Left ventricle myocardium inferior (tissue), 1 donor: ENCODE measurements at regions not wholly inside any gene's neighbourhood (a gene's known extent, or its start where the extent isn't known, plus 50 kb on each side); places are given as distances from the start of the nearest gene placed in this dataset.

ENCODE experiments used
- DNase-seq: peaks from one replicate; pipeline ENCODE4 v3.0.0-alpha.2; 2020
- H3K27ac ChIP-seq: fragments of 200-600 bp; replicated peaks from 2 replicates; pipeline ENCODE4 v1.8.0; 2021
- H3K27me3 ChIP-seq: fragments of 200-600 bp; 2 replicates; pipeline ENCODE4 v1.8.0; 2021; ENCODE audit warnings: low read depth
- H3K36me3 ChIP-seq: fragments of 200-600 bp; 2 replicates; pipeline ENCODE4 v1.8.0; 2021
- H3K4me1 ChIP-seq: fragments of 200-600 bp; 2 replicates; pipeline ENCODE4 v1.8.0; 2021
- H3K4me3 ChIP-seq: fragments of 200-600 bp; 2 replicates; pipeline ENCODE4 v1.8.0; 2021; ENCODE audit warnings: mild to moderate bottlenecking, moderate library complexity
- H3K9me3 ChIP-seq: fragments of 200-600 bp; replicated peaks from 2 replicates; pipeline ENCODE4 v1.8.0; 2021
- intact Hi-C: fragments of 100-400 bp; cut with micrococcal nuclease; formaldehyde crosslinking; loops from one replicate; pipeline ENCODE4 v1.11.0; 2022
- TF ChIP-seq, protein P1 (sequence below): fragments of 200-600 bp; IDR thresholded peaks from 2 replicates; pipeline ENCODE4 v1.8.0; 2021; ENCODE audit warnings: antibody characterized with exemption, mild to moderate bottlenecking, borderline replicate concordance
- donor health status: DM: no; HTN: yes; CAD: no; lungs with severe emphysema.

DNA sequence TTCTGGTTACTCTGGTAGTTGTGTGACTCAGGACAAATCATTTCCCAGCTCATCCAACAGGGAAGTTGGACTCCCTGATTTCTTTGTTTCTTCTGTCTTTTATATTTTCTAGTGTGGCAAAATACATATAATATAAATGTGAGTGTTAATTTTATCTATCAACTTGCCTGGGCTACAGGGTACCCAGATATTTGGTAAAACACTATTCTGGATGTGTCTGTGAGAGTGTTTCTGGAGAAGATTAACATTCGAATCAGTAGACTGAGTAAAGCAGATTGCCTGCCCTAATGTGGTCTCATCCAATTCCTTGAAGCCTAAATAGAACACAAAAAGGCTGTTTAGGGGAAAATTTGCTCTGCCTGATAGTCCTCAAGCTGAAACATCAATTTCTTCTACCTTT, 91.1 kb upstream of the EPCAM start:
- TF ChIP-seq, protein P1, sequence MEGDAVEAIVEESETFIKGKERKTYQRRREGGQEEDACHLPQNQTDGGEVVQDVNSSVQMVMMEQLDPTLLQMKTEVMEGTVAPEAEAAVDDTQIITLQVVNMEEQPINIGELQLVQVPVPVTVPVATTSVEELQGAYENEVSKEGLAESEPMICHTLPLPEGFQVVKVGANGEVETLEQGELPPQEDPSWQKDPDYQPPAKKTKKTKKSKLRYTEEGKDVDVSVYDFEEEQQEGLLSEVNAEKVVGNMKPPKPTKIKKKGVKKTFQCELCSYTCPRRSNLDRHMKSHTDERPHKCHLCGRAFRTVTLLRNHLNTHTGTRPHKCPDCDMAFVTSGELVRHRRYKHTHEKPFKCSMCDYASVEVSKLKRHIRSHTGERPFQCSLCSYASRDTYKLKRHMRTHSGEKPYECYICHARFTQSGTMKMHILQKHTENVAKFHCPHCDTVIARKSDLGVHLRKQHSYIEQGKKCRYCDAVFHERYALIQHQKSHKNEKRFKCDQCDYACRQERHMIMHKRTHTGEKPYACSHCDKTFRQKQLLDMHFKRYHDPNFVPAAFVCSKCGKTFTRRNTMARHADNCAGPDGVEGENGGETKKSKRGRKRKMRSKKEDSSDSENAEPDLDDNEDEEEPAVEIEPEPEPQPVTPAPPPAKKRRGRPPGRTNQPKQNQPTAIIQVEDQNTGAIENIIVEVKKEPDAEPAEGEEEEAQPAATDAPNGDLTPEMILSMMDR: no peak
- peaks cover 26% of the 10 kb centered on the region for H3K4me1 ChIP-seq
- DNase-seq: no peak
- no peaks in the 10 kb centered on the region for H3K36me3 ChIP-seq
- intact Hi-C loops: no loop called here
- no peak overlapping the region for H3K27ac ChIP-seq
- no peaks in the 10 kb centered on the region for H3K27me3 ChIP-seq
- H3K9me3 ChIP-seq: no peaks in the 10 kb centered on the region
- H3K4me3 ChIP-seq: no peak overlapping the region

GRCh38 chr2:47277187-47277586, 91.9 kb upstream of the EPCAM start:
- intact Hi-C loops: no loop called here
- no peaks in the 10 kb centered on the region for H3K9me3 ChIP-seq

DNA sequence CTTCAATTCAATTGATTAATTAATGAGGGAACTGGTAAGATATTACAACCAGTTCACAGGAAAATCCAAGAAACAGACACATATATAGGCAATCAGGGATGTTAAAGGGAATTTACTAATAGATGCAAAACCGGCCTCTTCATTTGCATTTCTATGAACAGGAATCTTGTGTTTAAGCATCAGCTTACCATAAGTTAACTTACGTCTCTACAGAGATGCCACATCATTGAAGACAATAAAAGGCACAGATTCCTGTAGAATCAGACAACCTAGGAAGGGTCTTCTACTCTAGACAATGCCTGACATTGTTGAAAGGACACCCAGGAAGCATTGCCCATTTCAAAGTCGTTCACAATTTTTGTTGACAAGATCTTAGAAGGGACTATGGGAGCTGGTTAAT, 93.0 kb upstream of the EPCAM start:
- H3K36me3 ChIP-seq: no peaks in the 10 kb centered on the region
- no peaks in the 10 kb centered on the region for H3K27me3 ChIP-seq
- TF ChIP-seq, protein P1: no peak
- intact Hi-C loops: no loop called here
- H3K4me1 ChIP-seq: peaks cover 43% of the 10 kb centered on the region
- H3K9me3 ChIP-seq: no peaks in the 10 kb centered on the region
- no peak overlapping the region for H3K27ac ChIP-seq
- no peak overlapping the region for H3K4me3 ChIP-seq
- no peak for DNase-seq

More at GRCh38 chr2:47277187-47277586, 91.9 kb upstream of the EPCAM start:
- H3K36me3 ChIP-seq: no peaks in the 10 kb centered on the region
- H3K4me1 ChIP-seq: peaks cover 34% of the 10 kb centered on the region
- TF ChIP-seq, protein P1: no peak
- no peak overlapping the region for H3K27ac ChIP-seq
- no peak overlapping the region for H3K4me3 ChIP-seq
- DNase-seq: no peak
- H3K27me3 ChIP-seq: no peaks in the 10 kb centered on the region

GRCh38 chr2:47274054-47274782, 94.9 kb upstream of the EPCAM start:
- Histone ChIP-seq H3K27ac (peak overlapping the region; percentile 81), H3K9me3 (no peaks in the 10 kb centered on the region), H3K27me3 (no peaks in the 10 kb centered on the region), H3K4me3 (no peak overlapping the region), H3K4me1 (peaks cover 61% of the 10 kb centered on the region), H3K36me3 (no peaks in the 10 kb centered on the region)
- TF ChIP-seq, protein P1: no peak
- intact Hi-C loops: no loop called here
- DNase-seq: no peak

- H3K4me1 ChIP-seq: peaks cover 63% of the 10 kb centered on the region
Measured at GRCh38 chr2:47272905-47273758, 96.0 kb upstream of the EPCAM start.

More at GRCh38 chr2:47272905-47273758, 96.0 kb upstream of the EPCAM start:
- Histone ChIP-seq H3K36me3 (no peaks in the 10 kb centered on the region), H3K9me3 (no peaks in the 10 kb centered on the region), H3K27me3 (no peaks in the 10 kb centered on the region), H3K27ac (peak overlapping the region; percentile 81), H3K4me3 (peak overlapping the region; percentile 60)
- no peak for DNase-seq
- intact Hi-C loops: no loop called here
- TF ChIP-seq, protein P1: no peak
